HG03442 (cell line): ENCODE measurements at regions not wholly inside any gene's neighbourhood (a gene's known extent, or its start where the extent isn't known, plus 50 kb on each side); places are given as distances from the start of the nearest gene placed in this dataset.
"Not testable (repeated sequence)": the region's sequence is repeated elsewhere in the genome, so short reads cannot be mapped to it uniquely, and the experiment has no call there.

ENCODE experiments used
- ATAC-seq: cut with Tn5 transposase; IDR thresholded peaks from one replicate; pipeline ENCODE4 v1.9.1; 2021; ENCODE audit warnings: mild to moderate bottlenecking, moderate library complexity; ENCODE audit not compliant: unreplicated experiment

- no peak for ATAC-seq
These were observed 415.7 kb upstream of the ESRRG start for GRCh38 chr1:217138799-217139466.

GRCh38 chr1:217138173-217138765, 415.0 kb upstream of the ESRRG start:
- ATAC-seq, result no peak

- ATAC-seq, result no peak
These were observed 414.1 kb upstream of the ESRRG start for GRCh38 chr1:217137210-217137881.

- no peak for ATAC-seq
These were observed 413.6 kb upstream of the ESRRG start for GRCh38 chr1:217136895-217137205.

GRCh38 chr1:217135987-217136894, 413.0 kb upstream of the ESRRG start:
- no peak for ATAC-seq

GRCh38 chr1:217135569-217135915, 412.3 kb upstream of the ESRRG start:
- ATAC-seq, result no peak

GRCh38 chr1:217134857-217135568, 411.8 kb upstream of the ESRRG start:
- no peak for ATAC-seq

- no peak for ATAC-seq
These were observed 411.0 kb upstream of the ESRRG start for GRCh38 chr1:217133958-217134856.

- ATAC-seq, result no peak
These were observed 409.9 kb upstream of the ESRRG start for GRCh38 chr1:217133092-217133491.

GRCh38 chr1:217123340-217123739, 400.1 kb upstream of the ESRRG start:
- ATAC-seq, result not testable (repeated sequence)

GRCh38 chr1:217117973-217118465, 394.8 kb upstream of the ESRRG start:
- ATAC-seq, result no peak

- no peak for ATAC-seq
These were observed 392.5 kb upstream of the ESRRG start for GRCh38 chr1:217115404-217116380.

- no peak for ATAC-seq
These were observed 386.7 kb upstream of the ESRRG start for GRCh38 chr1:217109928-217110327.

- ATAC-seq, result no peak
These were observed 383.1 kb upstream of the ESRRG start for GRCh38 chr1:217106231-217106901.

- no peak for ATAC-seq
These were observed 382.2 kb upstream of the ESRRG start for GRCh38 chr1:217105437-217105836.

GRCh38 chr1:217097819-217098218, 374.6 kb upstream of the ESRRG start:
- ATAC-seq, result no peak

GRCh38 chr1:217096200-217096599, 373.0 kb upstream of the ESRRG start:
- ATAC-seq, result no peak

GRCh38 chr1:217095050-217095622, 371.9 kb upstream of the ESRRG start:
- no peak for ATAC-seq
